HAP-1 (cell line): ENCODE measurements at regions not wholly inside any gene's neighbourhood (a gene's known extent, or its start where the extent isn't known, plus 50 kb on each side); places are given as distances from the start of the nearest gene placed in this dataset.

Source experiments
- DNase-seq, 2 experiments: peaks; one replicate each; pipeline ENCODE4 v3.0.0-alpha.2; 2016 to 2020; ENCODE audit warnings: low spot score in 2 of 2
- H3K27me3 ChIP-seq: fragments of 250-450 bp; sonication (Bioruptor Pico); 2 replicates; pipeline ENCODE4 v1.5.1; 2020; ENCODE audit warnings: low read depth, mild to moderate bottlenecking, moderate library complexity
- H3K36me3 ChIP-seq: fragments of 250-450 bp; sonication (Bioruptor Pico); replicated peaks from 2 replicates; pipeline ENCODE4 v1.5.1; 2020; ENCODE audit warnings: mild to moderate bottlenecking
- H3K4me1 ChIP-seq: fragments of 250-450 bp; sonication (Bioruptor Pico); 2 replicates; pipeline ENCODE4 v1.5.1; 2020; ENCODE audit warnings: mild to moderate bottlenecking
- H3K4me3 ChIP-seq: fragments of 250-450 bp; sonication (Bioruptor Pico); 2 replicates; pipeline ENCODE4 v1.5.1; 2020; ENCODE audit warnings: mild to moderate bottlenecking, moderate library complexity
- H3K9me3 ChIP-seq: fragments of 250-450 bp; sonication (Bioruptor Pico); 2 replicates; pipeline ENCODE4 v1.5.1; 2020; ENCODE audit warnings: mild to moderate bottlenecking, moderate library complexity
- in situ Hi-C: fragments of 300-500 bp; cut with MboI; formaldehyde crosslinking; loops from 3 replicates; pipeline ENCODE4 v1.14.3; 2020; ENCODE audit warnings: low sequenced_read_pairs, inconsistent platforms, mixed read lengths

GRCh38 chr20:56986931-56987720, 279.3 kb downstream of the BMP7 start:
- H3K9me3 ChIP-seq, result peaks cover 8% of the 10 kb centered on the region
- in situ Hi-C loops, result no loop called here
- no peak for DNase-seq

GRCh38 chr20:56987986-56988385, 278.5 kb downstream of the BMP7 start:
- no peaks in the 10 kb centered on the region for H3K36me3 ChIP-seq
- no peak for DNase-seq
- H3K9me3 ChIP-seq, result peaks cover 8% of the 10 kb centered on the region
- H3K27me3 ChIP-seq, result no peaks in the 10 kb centered on the region
- no peak overlapping the region for H3K4me3 ChIP-seq
- in situ Hi-C loops, result no loop called here
- no peaks in the 10 kb centered on the region for H3K4me1 ChIP-seq

More at GRCh38 chr20:56986931-56987720, 279.3 kb downstream of the BMP7 start:
- no peak overlapping the region for H3K4me3 ChIP-seq
- H3K4me1 ChIP-seq, result no peaks in the 10 kb centered on the region
- no peaks in the 10 kb centered on the region for H3K36me3 ChIP-seq
- no peaks in the 10 kb centered on the region for H3K27me3 ChIP-seq

DNA sequence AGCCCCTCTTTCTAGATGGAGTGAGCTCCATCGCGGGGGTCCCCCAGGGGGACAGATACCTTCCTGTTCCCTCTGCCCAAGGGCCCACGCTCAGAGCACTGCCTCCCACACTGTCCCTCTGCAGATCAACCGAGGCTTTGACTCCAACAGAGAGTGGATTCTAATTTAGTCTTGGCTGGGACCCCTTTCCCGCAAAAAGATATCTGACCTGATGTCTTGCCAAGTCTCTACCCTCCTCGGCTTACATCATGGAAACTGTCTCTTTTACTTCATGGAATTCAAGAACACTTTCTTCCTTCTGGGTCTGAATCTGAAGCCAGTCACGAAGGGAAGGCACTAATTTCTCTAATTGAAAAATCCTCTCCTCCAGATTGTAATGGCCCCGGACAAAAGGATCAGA, 278.0 kb downstream of the BMP7 start:
- DNase-seq, result no peak
- H3K4me1 ChIP-seq, result no peaks in the 10 kb centered on the region
- no peaks in the 10 kb centered on the region for H3K36me3 ChIP-seq
- H3K9me3 ChIP-seq, result peaks cover 8% of the 10 kb centered on the region
- in situ Hi-C loops, result no loop called here
- no peaks in the 10 kb centered on the region for H3K27me3 ChIP-seq
- H3K4me3 ChIP-seq, result no peak overlapping the region

GRCh38 chr20:56989516-56989915, 276.9 kb downstream of the BMP7 start:
- Histone ChIP-seq H3K36me3 (no peaks in the 10 kb centered on the region), H3K4me3 (no peak overlapping the region), H3K27me3 (no peaks in the 10 kb centered on the region), H3K9me3 (peaks cover 4% of the 10 kb centered on the region), H3K4me1 (no peaks in the 10 kb centered on the region)
- DNase-seq, result no peak
- in situ Hi-C loops, result no loop called here

DNA sequence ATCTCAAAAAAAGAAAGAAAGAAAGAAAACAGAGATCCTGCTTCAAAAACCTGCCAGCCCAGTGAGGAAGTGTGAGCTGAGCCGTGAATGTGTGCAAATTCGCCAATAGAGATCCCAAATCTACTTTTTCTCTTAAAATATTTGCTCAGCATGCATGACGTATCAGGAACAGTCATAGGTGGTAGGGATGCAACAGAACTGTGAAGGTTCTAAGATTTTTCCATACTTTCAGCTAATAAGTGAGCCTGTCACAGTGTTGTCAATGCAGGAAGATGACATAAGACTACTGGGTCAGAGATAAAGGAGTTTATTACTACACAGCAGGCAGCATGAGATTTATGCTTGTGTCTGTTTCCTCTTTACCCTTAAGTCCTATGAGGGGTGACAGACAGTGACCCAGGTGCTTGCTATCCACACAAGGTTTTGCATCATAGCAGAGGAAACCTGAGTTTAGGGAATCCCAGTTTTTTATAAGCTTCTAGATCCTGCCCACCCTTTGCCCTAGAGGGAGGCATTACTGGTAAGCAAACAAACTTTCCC, 273.4 kb downstream of the BMP7 start:
- no peaks in the 10 kb centered on the region for H3K36me3 ChIP-seq
- no peak for DNase-seq
- H3K9me3 ChIP-seq, result no peaks in the 10 kb centered on the region
- no peak overlapping the region for H3K4me3 ChIP-seq
- in situ Hi-C loops, result no loop called here
- H3K4me1 ChIP-seq, result peaks cover 4% of the 10 kb centered on the region; the same call in 1 of the 2 replicates
- H3K27me3 ChIP-seq, result no peaks in the 10 kb centered on the region

GRCh38 chr20:56994006-56994405, 272.4 kb downstream of the BMP7 start:
- peaks cover 6% of the 10 kb centered on the region; the same call in 1 of the 2 replicates for H3K9me3 ChIP-seq
- in situ Hi-C loops, result no loop called here
- H3K27me3 ChIP-seq, result no peaks in the 10 kb centered on the region
- peaks cover 4% of the 10 kb centered on the region; the same call in 1 of the 2 replicates for H3K4me1 ChIP-seq
- H3K4me3 ChIP-seq, result no peak overlapping the region
- no peak for DNase-seq
- no peaks in the 10 kb centered on the region for H3K36me3 ChIP-seq

DNA sequence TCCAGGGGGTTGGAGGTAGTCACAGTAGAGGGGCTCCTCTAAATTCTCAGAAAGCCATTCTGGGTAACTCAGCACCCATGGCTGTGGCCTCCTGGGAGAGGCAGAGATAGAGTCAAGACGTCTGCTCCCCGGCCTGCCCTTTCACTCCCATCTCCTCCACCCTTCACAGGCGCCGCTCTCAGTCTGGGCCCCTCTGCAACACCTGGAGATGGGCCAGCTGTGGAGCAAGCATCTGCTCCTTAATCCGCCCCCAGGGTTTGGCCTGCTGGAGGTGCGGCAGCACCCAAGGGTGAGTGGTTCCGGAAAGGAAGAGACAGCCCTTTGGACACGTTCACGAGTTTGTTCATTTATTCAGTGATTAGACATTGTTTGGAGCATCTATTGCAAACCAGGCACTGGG, 271.3 kb downstream of the BMP7 start:
- no peaks in the 10 kb centered on the region for H3K36me3 ChIP-seq
- in situ Hi-C loops, result no loop called here
- no peak for DNase-seq
- no peaks in the 10 kb centered on the region for H3K27me3 ChIP-seq
- H3K9me3 ChIP-seq, result peaks cover 9% of the 10 kb centered on the region; the same call in 1 of the 2 replicates
- no peak overlapping the region for H3K4me3 ChIP-seq
- H3K4me1 ChIP-seq, result peaks cover 4% of the 10 kb centered on the region; the same call in 1 of the 2 replicates

- in situ Hi-C loops, result no loop called here
- H3K4me3 ChIP-seq, result no peak overlapping the region
- DNase-seq, result peak in 1 of 2 experiments; percentile 75
These were observed 270.8 kb downstream of the BMP7 start for GRCh38 chr20:56995635-56996075.

GRCh38 chr20:56996533-56996932, 269.9 kb downstream of the BMP7 start:
- H3K27me3 ChIP-seq, result no peaks in the 10 kb centered on the region
- H3K4me3 ChIP-seq, result no peak overlapping the region
- peaks cover 9% of the 10 kb centered on the region; the same call in 1 of the 2 replicates for H3K9me3 ChIP-seq
- in situ Hi-C loops, result no loop called here
- DNase-seq, result no peak
- no peaks in the 10 kb centered on the region for H3K36me3 ChIP-seq
- H3K4me1 ChIP-seq, result peaks cover 4% of the 10 kb centered on the region; the same call in 1 of the 2 replicates

More at GRCh38 chr20:56995635-56996075, 270.8 kb downstream of the BMP7 start:
- Histone ChIP-seq H3K4me1 (peaks cover 4% of the 10 kb centered on the region; the same call in 1 of the 2 replicates), H3K9me3 (peaks cover 9% of the 10 kb centered on the region; the same call in 1 of the 2 replicates), H3K36me3 (no peaks in the 10 kb centered on the region), H3K27me3 (no peaks in the 10 kb centered on the region)

GRCh38 chr20:56998438-56998837, 268.0 kb downstream of the BMP7 start:
- in situ Hi-C loops, result no loop called here
- no peaks in the 10 kb centered on the region for H3K27me3 ChIP-seq
- DNase-seq, result no peak

GRCh38 chr20:57000441-57000968, 265.9 kb downstream of the BMP7 start:
- H3K4me3 ChIP-seq, result no peak overlapping the region
- peaks cover under 1% of the 10 kb centered on the region; the same call in 1 of the 2 replicates for H3K4me1 ChIP-seq
- peaks cover 9% of the 10 kb centered on the region; the same call in 1 of the 2 replicates for H3K9me3 ChIP-seq
- no peak for DNase-seq
- no peaks in the 10 kb centered on the region for H3K27me3 ChIP-seq
- H3K36me3 ChIP-seq, result no peaks in the 10 kb centered on the region
- in situ Hi-C loops, result no loop called here

More at GRCh38 chr20:56998438-56998837, 268.0 kb downstream of the BMP7 start:
- no peak overlapping the region for H3K4me3 ChIP-seq
- peaks cover 9% of the 10 kb centered on the region; the same call in 1 of the 2 replicates for H3K9me3 ChIP-seq
- H3K36me3 ChIP-seq, result no peaks in the 10 kb centered on the region
- peaks cover 4% of the 10 kb centered on the region; the same call in 1 of the 2 replicates for H3K4me1 ChIP-seq

GRCh38 chr20:57001126-57001767, 265.2 kb downstream of the BMP7 start:
- Histone ChIP-seq H3K4me3 (no peak overlapping the region), H3K4me1 (no peaks in the 10 kb centered on the region), H3K36me3 (no peaks in the 10 kb centered on the region), H3K27me3 (no peaks in the 10 kb centered on the region), H3K9me3 (peaks cover 9% of the 10 kb centered on the region; the same call in 1 of the 2 replicates)
- no peak for DNase-seq
- in situ Hi-C loops, result no loop called here

DNA sequence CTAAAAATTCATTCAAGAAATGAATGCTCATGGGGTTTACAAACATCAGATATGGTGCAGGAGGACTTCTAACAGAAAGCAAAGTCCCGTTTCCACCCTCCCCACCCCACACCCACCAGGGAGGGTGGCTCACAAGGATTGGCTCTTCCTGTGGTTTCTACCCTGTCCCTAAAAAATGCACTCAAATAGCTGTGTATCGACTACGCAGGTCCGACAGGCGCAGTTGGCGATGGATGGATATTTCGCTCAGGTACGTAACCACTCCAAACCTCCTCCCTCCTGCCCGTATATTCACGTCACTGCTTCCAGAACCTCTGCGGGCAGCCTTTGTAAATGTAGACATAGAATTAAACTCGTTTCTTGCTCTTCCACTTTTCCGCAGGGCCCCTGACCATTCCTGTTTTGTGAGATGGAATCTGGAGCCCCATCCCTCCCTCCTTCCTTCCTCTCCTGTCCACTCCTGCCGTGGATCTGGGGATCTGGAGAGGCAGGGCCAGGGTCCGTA, 264.3 kb downstream of the BMP7 start:
- in situ Hi-C loops, result no loop called here
- H3K27me3 ChIP-seq, result no peaks in the 10 kb centered on the region
- no peak for DNase-seq

More for the DNA sequence above, 264.3 kb downstream of the BMP7 start:
- no peak overlapping the region for H3K4me3 ChIP-seq
- H3K36me3 ChIP-seq, result no peaks in the 10 kb centered on the region
- peaks cover 9% of the 10 kb centered on the region; the same call in 1 of the 2 replicates for H3K9me3 ChIP-seq
- peaks cover 7% of the 10 kb centered on the region; the same call in 1 of the 2 replicates for H3K4me1 ChIP-seq
